Muscle layer of colon (tissue), 2 donors: ENCODE measurements at regions not wholly inside any gene's neighbourhood (a gene's known extent, or its start where the extent isn't known, plus 50 kb on each side); places are given as distances from the start of the nearest gene placed in this dataset.

Experiments used
- H3K27ac ChIP-seq: one replicate; pipeline ENCODE4 v1.7.0; 2013; ENCODE audit warnings: low read depth, mild to moderate bottlenecking, low read length, moderate library complexity
- H3K27me3 ChIP-seq, 2 donors: one replicate each; pipeline ENCODE4 v1.7.0; 2013; ENCODE audit warnings: low read length in 2 of 2, mild to moderate bottlenecking in 2 of 2; ENCODE audit not compliant: insufficient read depth in 2 of 2, control insufficient read depth in 1 of 2
- H3K36me3 ChIP-seq: one replicate; pipeline ENCODE4 v1.7.0; 2013; ENCODE audit warnings: mild to moderate bottlenecking, low read length; ENCODE audit not compliant: insufficient read depth
- H3K4me1 ChIP-seq: one replicate; pipeline ENCODE4 v1.7.0; 2013; ENCODE audit warnings: mild to moderate bottlenecking, low read length; ENCODE audit not compliant: insufficient read depth
- H3K4me3 ChIP-seq, 2 donors: one replicate each; pipeline ENCODE4 v1.7.0; 2013; ENCODE audit warnings: low read length in 2 of 2, low read depth in 1 of 2, mild to moderate bottlenecking in 1 of 2, moderate library complexity in 1 of 2
- H3K9ac ChIP-seq: one replicate; pipeline ENCODE4 v1.7.0; 2013; ENCODE audit warnings: low read length
- H3K9me3 ChIP-seq: one replicate; pipeline ENCODE4 v1.7.0; 2013; ENCODE audit warnings: mild to moderate bottlenecking, low read length
- donor health status: abdominal sarcoma.
- donor health status: Adenocarcinoma of cecum.

DNA sequence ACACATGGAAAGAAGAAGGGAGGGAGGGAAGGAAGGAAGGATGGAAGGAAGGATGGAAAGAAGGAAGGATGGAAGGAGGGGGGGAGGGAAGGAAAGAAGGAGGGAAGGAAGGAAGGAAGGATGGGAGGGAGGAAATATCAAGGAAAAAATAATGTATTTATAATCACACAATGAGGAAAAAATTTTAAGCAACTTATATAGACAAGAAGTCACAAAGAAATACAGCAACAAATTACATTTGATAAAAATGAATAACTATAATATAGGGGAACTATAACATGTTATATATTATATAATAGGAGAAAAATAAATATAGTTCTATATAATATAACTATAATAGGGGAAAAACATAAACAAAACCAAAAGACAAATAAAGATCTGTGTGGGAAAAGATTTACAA lies 441.8 kb downstream of the LRATD1 start:
- H3K4me3 ChIP-seq, result no peak overlapping the region
- H3K36me3 ChIP-seq, result no peaks in the 10 kb centered on the region
- peaks cover 4% of the 10 kb centered on the region for H3K4me1 ChIP-seq
- no peaks in the 10 kb centered on the region for H3K27me3 ChIP-seq
- H3K9me3 ChIP-seq, result no peaks in the 10 kb centered on the region
- H3K9ac ChIP-seq, result no peak overlapping the region
- H3K27ac ChIP-seq, result no peak overlapping the region

DNA sequence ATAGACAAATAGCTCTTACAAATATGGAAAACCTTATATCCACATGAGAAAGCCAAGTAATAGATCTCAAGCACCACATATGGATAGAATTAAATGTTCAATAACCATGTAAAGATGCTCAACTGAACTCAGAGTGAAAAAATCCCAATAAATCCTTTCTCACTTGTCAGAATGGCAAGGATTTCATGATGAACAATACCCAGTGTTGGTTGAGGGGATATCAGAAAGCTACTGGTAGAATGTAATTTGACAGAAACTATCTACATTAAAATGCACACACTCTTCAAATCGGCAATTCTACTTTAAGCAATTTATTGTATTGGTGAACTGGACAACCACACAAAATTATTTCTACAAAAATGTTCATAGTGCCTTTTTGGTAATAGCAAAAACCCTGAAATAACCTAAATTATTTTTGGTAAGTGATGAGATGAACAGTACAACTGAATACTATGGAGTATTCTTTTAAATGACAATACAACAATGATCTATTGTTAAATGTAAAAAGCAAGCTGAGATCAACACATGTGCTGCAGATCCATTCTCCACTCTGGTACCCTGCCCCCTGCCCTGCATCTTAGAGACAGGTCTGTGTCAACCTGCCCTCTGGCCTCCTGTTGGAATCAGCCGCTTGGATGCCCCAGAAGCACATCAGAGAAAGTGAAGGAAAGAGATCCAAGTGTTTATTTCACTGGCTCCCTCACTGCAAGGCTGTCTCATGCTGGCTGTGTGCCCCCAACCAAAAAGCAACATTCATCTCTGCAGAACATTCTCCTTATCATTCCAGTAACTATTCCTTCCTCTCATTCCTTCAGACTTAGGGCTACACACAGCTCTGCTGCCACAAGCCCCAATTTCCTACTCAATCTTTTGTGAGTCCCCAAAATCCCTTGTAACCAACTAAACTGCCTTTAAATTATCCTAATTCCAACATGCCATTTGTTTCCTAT lies 442.5 kb downstream of the LRATD1 start:
- Histone ChIP-seq H3K4me3 (no peak overlapping the region), H3K27ac (no peak overlapping the region), H3K36me3 (no peaks in the 10 kb centered on the region), H3K9me3 (no peaks in the 10 kb centered on the region), H3K4me1 (peaks cover 4% of the 10 kb centered on the region), H3K27me3 (no peaks in the 10 kb centered on the region), H3K9ac (no peak overlapping the region)

DNA sequence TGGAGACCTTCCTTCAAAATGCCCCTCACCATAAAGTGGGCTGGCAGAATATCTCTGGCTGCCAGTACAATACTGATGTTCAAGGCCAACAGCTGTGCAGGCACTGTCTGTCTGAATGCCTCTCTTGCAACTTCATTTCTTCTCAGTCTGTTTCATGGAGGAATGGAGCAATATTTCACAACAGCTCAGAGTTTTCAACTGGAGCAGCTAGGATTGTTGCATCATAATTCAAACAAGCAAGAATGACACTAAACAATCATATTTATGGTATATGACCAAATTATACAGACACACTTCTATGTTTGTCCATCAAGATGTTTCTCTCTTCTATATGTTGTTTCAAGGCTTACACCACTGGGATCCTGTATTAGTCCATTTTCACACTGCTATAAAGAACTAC lies 444.2 kb downstream of the LRATD1 start:
- H3K9ac ChIP-seq, result no peak overlapping the region
- no peaks in the 10 kb centered on the region for H3K9me3 ChIP-seq
- H3K27ac ChIP-seq, result no peak overlapping the region
- peaks cover 4% of the 10 kb centered on the region for H3K4me1 ChIP-seq
- no peaks in the 10 kb centered on the region for H3K36me3 ChIP-seq
- H3K4me3 ChIP-seq, result no peak overlapping the region
- H3K27me3 ChIP-seq, result no peaks in the 10 kb centered on the region

DNA sequence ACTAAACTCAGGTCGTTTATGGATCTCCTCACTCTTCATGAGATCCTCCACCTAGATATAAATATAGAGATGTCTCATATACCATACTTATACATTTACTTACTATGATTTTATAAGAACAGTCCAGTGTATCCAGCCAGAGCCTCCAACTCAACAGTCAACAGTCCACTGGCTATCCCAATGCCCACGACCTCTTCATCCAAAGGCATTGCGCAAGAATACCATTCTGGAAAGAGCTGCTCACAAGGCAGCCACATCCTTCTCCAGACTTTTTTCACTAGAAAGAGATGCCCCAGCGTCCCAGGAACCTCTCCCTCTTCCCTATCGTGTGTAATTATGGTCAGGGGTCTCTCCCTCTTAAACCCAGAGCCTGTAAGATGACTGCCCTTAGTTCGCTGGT lies 448.8 kb downstream of the LRATD1 start:
- Histone ChIP-seq H3K9ac (no peak overlapping the region), H3K4me3 (no peak overlapping the region), H3K9me3 (no peaks in the 10 kb centered on the region), H3K27me3 (no peaks in the 10 kb centered on the region), H3K27ac (no peak overlapping the region), H3K4me1 (no peaks in the 10 kb centered on the region), H3K36me3 (no peaks in the 10 kb centered on the region)

DNA sequence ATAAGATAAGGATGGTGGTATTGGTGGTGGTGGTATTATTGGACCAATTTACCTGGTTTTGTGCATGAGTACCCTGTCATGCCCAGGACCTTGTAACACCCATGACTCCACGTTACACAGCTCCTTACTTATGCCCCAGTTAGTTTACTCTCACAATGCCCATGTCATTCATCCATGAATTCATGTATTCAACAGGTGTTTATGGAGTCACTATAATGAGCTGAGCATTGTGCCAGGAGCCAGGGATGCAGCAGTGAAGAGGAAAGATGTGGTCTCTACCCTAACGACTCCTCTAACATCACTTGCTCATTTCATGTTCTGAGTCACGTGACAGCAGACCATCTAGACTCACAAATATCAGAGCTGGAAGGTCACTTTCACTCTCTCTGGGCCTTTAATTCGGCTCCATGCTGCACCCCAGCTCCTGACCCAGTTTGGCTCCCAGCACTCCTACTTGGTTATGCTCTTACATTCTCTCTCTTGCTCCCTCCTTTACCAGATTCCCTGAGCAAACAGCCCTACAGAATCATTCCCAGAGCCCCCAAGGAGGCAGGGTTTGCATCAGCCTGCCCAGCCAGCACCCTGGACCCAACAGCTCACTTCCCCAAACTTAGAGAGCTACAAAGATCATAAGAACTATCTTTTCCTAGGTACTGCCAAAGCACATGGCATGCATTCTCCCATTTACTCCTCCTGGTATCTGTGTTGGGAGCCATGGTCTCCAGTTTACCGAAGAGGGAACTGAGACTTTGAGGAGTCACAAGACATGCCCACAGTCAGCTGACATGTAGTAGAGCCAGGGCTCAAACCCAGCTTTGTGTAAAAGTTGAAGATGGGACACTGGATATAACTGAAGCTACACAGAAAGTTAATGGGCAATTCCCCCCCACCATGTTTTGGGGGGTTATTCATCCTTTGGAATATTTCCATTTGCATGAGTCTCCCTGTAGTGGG lies 449.9 kb downstream of the LRATD1 start:
- Histone ChIP-seq H3K4me3 (no peak overlapping the region), H3K9ac (no peak overlapping the region), H3K36me3 (no peaks in the 10 kb centered on the region), H3K27ac (no peak overlapping the region), H3K9me3 (no peaks in the 10 kb centered on the region), H3K27me3 (no peaks in the 10 kb centered on the region), H3K4me1 (no peaks in the 10 kb centered on the region)

DNA sequence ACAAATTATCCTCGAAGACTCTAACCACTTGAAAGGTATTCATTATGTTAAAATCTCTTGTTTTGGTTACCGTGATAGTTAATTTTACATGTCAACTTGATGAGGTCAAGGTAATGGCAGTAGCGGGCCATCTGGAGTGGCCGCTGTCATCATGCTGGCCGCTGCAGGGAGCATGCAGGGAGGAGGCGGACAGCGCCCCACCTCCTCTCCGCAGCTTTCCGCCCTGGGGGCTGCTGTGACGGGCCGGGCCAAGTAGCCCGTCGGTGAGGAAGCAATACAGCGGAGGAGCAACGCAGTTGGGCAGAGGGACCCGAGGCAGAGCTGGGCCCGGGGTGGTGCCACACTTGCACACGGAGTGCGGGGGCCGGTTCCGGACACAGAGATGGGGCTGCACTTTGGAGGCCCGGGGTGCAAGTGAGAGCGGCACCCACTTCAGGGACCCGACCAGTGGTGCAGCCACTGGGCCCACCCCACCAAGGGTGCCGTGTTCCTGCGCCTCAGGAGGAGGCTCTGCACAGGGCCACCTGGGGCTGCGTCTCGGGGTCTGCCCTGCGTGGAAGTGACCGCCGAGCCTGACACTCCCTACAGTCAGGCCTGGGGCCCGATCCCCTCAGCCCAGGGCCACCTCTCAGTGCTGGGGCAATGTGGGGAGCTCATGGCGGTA lies 452.4 kb downstream of the LRATD1 start:
- Histone ChIP-seq H3K9me3 (no peaks in the 10 kb centered on the region), H3K9ac (no peak overlapping the region), H3K27ac (no peak overlapping the region), H3K4me3 (no peak overlapping the region), H3K36me3 (no peaks in the 10 kb centered on the region), H3K27me3 (no peaks in the 10 kb centered on the region), H3K4me1 (no peaks in the 10 kb centered on the region)

DNA sequence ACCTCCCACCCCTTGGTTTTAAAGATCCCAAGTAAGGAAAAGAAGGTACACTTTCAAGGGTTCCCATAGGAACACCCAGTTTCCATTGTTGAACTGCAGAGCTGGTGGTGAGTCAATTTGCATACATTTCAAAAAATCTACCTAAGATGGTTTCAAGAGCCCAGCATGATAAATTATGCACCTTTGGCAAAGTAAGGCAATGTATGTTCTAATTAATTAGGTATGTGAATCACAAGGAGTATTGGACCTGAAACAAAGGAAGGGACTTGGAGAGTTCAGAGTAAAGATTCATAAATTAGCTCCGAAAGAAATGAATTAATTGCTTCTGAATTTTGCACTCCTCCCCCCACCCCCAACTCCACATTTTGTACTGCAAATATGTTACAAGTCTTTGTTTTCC lies 459.7 kb downstream of the LRATD1 start:
- no peak overlapping the region for H3K9ac ChIP-seq
- H3K4me3 ChIP-seq, result no peak overlapping the region
- H3K27me3 ChIP-seq, result no peaks in the 10 kb centered on the region
- no peaks in the 10 kb centered on the region for H3K9me3 ChIP-seq
- no peaks in the 10 kb centered on the region for H3K36me3 ChIP-seq
- H3K27ac ChIP-seq, result no peak overlapping the region
- H3K4me1 ChIP-seq, result no peaks in the 10 kb centered on the region

DNA sequence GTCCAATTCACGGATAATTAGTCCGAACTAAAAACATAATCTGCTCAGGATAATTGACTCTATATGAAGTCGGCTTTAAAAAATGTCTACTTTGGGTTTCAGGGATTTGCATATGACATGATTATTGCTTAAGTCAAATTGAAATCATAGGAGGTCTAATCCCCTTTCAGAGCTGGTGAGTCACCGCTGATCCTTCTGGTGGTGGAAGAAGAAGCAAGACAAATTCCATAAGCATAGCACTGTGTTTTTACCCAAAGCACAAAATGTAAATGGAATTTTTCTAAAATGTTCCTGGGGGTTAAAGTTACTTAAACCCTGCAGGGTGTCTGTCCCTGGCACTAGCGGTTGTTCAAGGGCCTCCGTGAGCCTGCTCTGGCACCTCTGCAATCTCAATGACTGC lies 460.2 kb downstream of the LRATD1 start:
- Histone ChIP-seq H3K36me3 (no peaks in the 10 kb centered on the region), H3K9me3 (no peaks in the 10 kb centered on the region), H3K4me3 (no peak overlapping the region), H3K4me1 (no peaks in the 10 kb centered on the region), H3K27me3 (no peaks in the 10 kb centered on the region), H3K9ac (no peak overlapping the region), H3K27ac (no peak overlapping the region)

DNA sequence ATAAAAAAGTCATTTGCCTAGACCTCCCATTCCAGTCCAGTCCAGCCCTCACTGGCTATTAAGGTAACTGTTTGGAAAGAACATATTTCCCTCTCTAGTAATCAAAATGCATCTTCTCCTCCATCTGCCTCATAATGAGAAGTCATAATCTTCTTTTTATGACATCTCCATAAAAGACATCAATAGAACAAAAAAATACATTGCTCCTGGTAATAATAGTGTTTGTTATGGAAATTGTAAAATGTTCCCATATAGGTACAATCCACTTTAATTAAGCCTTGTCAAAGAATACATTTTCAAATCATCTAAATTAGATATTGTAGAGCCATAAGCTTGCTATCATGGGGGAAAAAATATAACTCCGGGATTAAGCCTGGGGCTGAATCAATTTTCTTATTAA lies 461.6 kb downstream of the LRATD1 start:
- Histone ChIP-seq H3K27ac (no peak overlapping the region), H3K4me1 (no peaks in the 10 kb centered on the region), H3K9ac (no peak overlapping the region), H3K36me3 (no peaks in the 10 kb centered on the region), H3K9me3 (no peaks in the 10 kb centered on the region), H3K27me3 (no peaks in the 10 kb centered on the region), H3K4me3 (no peak overlapping the region)

DNA sequence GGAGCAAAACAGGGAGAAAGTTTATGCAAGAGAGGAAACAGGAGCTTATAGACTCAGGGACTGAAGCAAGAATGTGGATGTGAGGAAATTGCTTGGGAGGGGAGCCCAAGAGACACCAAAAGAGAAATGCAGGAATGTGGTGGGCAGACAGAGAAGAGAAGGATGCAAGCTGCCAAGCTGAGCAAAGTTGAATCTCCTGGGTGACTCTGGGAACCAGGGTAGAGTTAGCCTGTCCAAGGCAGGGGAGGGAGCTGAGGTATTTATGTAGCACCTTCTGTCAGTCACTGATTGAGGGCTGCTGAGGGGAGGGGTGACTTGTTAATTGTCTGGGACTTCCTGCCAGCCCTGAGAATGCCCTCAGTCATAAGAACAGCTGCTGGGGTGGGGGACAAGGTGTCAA lies 464.3 kb downstream of the NBAS start:
- Histone ChIP-seq H3K9me3 (no peaks in the 10 kb centered on the region), H3K27ac (no peak overlapping the region), H3K4me3 (no peak overlapping the region)

DNA sequence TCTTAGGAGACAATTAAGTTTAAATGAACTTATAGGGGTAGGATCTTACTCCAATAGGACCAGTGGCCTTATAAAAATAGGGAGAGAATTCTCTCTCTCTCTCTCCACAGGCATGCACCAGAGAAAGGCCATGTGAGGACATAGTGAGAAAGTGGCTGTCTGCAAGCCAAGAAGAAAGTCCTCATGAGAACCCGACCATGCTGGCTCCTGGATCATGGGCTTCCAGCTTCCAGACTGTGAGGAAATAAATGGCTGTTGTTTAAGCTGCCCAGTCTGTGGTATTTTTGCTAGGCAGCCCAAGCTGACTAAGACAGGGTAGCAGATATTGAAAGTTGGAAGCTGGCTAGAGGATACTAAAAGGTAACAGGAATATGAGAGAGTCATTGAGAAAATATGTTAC lies 454.0 kb downstream of the NBAS start:
- no peak overlapping the region for H3K4me3 ChIP-seq
- peak overlapping the region; percentile 12 for H3K27ac ChIP-seq
- H3K27me3 ChIP-seq, result no peaks in the 10 kb centered on the region
- peaks cover 8% of the 10 kb centered on the region for H3K4me1 ChIP-seq
- no peak overlapping the region for H3K9ac ChIP-seq
- no peaks in the 10 kb centered on the region for H3K36me3 ChIP-seq
- no peaks in the 10 kb centered on the region for H3K9me3 ChIP-seq

More for the DNA sequence above, 464.3 kb downstream of the NBAS start:
- no peak overlapping the region for H3K9ac ChIP-seq
- no peaks in the 10 kb centered on the region for H3K4me1 ChIP-seq
- no peaks in the 10 kb centered on the region for H3K36me3 ChIP-seq
- no peaks in the 10 kb centered on the region for H3K27me3 ChIP-seq
